Activated CD8-positive, alpha-beta T cell treated with anti-CD3 and anti-CD28 coated beads for 36 hours (primary cell): ENCODE measurements at regions not wholly inside any gene's neighbourhood (a gene's known extent, or its start where the extent isn't known, plus 50 kb on each side); places are given as distances from the start of the nearest gene placed in this dataset.

Source experiments
- ATAC-seq: fragments of 200-7000 bp; cut with Tn5 transposase; one replicate; pipeline ENCODE4 v1.10.0; 2021; ENCODE audit warnings: mild to moderate bottlenecking, moderate library complexity
- CTCF ChIA-PET: fragments of 350-600 bp; sonication (Branson Sonifier 250); formaldehyde crosslinking; loops from one replicate; lab custom pipeline; 2021; ENCODE audit warnings: antibody characterized with exemption; lab: Charles Lee
- POLR2A ChIA-PET: fragments of 350-600 bp; sonication (Branson Sonifier 250); formaldehyde crosslinking; loops from one replicate; lab custom pipeline; 2021; ENCODE audit warnings: antibody characterized with exemption; lab: Charles Lee
- DNase-seq: peaks from one replicate; pipeline ENCODE4 v3.0.0-alpha.2; 2020
- H3K27ac Mint-ChIP-seq: one replicate; pipeline ENCODE4 v1.8.0; 2021; ENCODE audit warnings: mild to moderate bottlenecking, mixed read lengths
- H3K27me3 Mint-ChIP-seq: one replicate; pipeline ENCODE4 v1.8.0; 2021; ENCODE audit warnings: mixed read lengths
- H3K36me3 Mint-ChIP-seq: one replicate; pipeline ENCODE4 v1.8.0; 2021; ENCODE audit warnings: low read depth, mixed read lengths
- H3K4me1 Mint-ChIP-seq: one replicate; pipeline ENCODE4 v1.8.0; 2021; ENCODE audit warnings: low read depth, mixed read lengths
- H3K4me3 Mint-ChIP-seq: one replicate; pipeline ENCODE4 v1.8.0; 2021; ENCODE audit warnings: mild to moderate bottlenecking, moderate library complexity, mixed read lengths
- H3K9me3 Mint-ChIP-seq: one replicate; pipeline ENCODE4 v1.8.0; 2021; ENCODE audit warnings: mixed read lengths
- CTCF ChIP-seq: fragments of 200-600 bp; IDR thresholded peaks from one replicate; pipeline ENCODE4 v1.8.0; 2022; ENCODE audit warnings: antibody characterized with exemption, mild to moderate bottlenecking
- intact Hi-C: fragments of 100-400 bp; cut with micrococcal nuclease; formaldehyde crosslinking; loops from one replicate; pipeline ENCODE4 v1.10.0; 2022

- POLR2A ChIA-PET = no interaction called here
- peaks cover 6% of the 10 kb centered on the region for H3K9me3 Mint-ChIP-seq
These were observed 319.8 kb downstream of the RND3 start for GRCh38 chr2:150167711-150168110.

GRCh38 chr2:150166313-150167051, 321.0 kb downstream of the RND3 start:
- CTCF ChIA-PET = no interaction called here
- Mint-ChIP-seq H3K4me1 (no peaks in the 10 kb centered on the region), H3K4me3 (no peak overlapping the region), H3K9me3 (peaks cover 6% of the 10 kb centered on the region), H3K36me3 (no peaks in the 10 kb centered on the region), H3K27ac (no peak overlapping the region), H3K27me3 (no peaks in the 10 kb centered on the region)
- no peak for ATAC-seq
- DNase-seq = no peak
- no peak for TF ChIP-seq CTCF
- intact Hi-C loops = no loop called here
- POLR2A ChIA-PET = no interaction called here

More at GRCh38 chr2:150167711-150168110, 319.8 kb downstream of the RND3 start:
- CTCF ChIA-PET = no interaction called here
- intact Hi-C loops = no loop called here
- no peak overlapping the region for H3K4me3 Mint-ChIP-seq
- H3K4me1 Mint-ChIP-seq = no peaks in the 10 kb centered on the region
- no peak for DNase-seq
- H3K27me3 Mint-ChIP-seq = no peaks in the 10 kb centered on the region
- H3K27ac Mint-ChIP-seq = no peak overlapping the region
- no peak for ATAC-seq
- no peaks in the 10 kb centered on the region for H3K36me3 Mint-ChIP-seq
- TF ChIP-seq CTCF = no peak

- H3K36me3 Mint-ChIP-seq = no peaks in the 10 kb centered on the region
- ChIA-PET POLR2A (no interaction called here), CTCF (no interaction called here)
- peaks cover 6% of the 10 kb centered on the region for H3K9me3 Mint-ChIP-seq
- H3K4me1 Mint-ChIP-seq = no peaks in the 10 kb centered on the region
- no peak for ATAC-seq
- DNase-seq = no peak
- no peak for TF ChIP-seq CTCF
- no peaks in the 10 kb centered on the region for H3K27me3 Mint-ChIP-seq
- H3K4me3 Mint-ChIP-seq = no peak overlapping the region
- H3K27ac Mint-ChIP-seq = no peak overlapping the region
- intact Hi-C loops = no loop called here
These were observed 321.5 kb downstream of the RND3 start for GRCh38 chr2:150165988-150166312.

- CTCF ChIA-PET = no interaction called here
- TF ChIP-seq CTCF = no peak
- intact Hi-C loops = no loop called here
- Mint-ChIP-seq H3K4me3 (no peak overlapping the region), H3K27ac (no peak overlapping the region), H3K9me3 (peaks cover 5% of the 10 kb centered on the region), H3K36me3 (no peaks in the 10 kb centered on the region), H3K27me3 (no peaks in the 10 kb centered on the region), H3K4me1 (no peaks in the 10 kb centered on the region)
- DNase-seq (no peak), ATAC-seq (no peak)
- POLR2A ChIA-PET = no interaction called here
These were observed 322.0 kb downstream of the RND3 start for GRCh38 chr2:150165442-150165841.

- TF ChIP-seq CTCF = no peak
- Mint-ChIP-seq H3K36me3 (no peaks in the 10 kb centered on the region), H3K9me3 (no peaks in the 10 kb centered on the region), H3K27me3 (no peaks in the 10 kb centered on the region), H3K4me1 (no peaks in the 10 kb centered on the region), H3K27ac (no peak overlapping the region), H3K4me3 (no peak overlapping the region)
- CTCF ChIA-PET = no interaction called here
- intact Hi-C loops = no loop called here
- no peak for DNase-seq
- no peak for ATAC-seq
- POLR2A ChIA-PET = no interaction called here
These were observed 325.1 kb downstream of the RND3 start for GRCh38 chr2:150162241-150162942.
